HCT116 (cell line): ENCODE measurements at regions not wholly inside any gene's neighbourhood (a gene's known extent, or its start where the extent isn't known, plus 50 kb on each side); places are given as distances from the start of the nearest gene placed in this dataset.

Source experiments
- ATAC-seq: fragments of 200-7000 bp; cut with Tn5 transposase; 2 replicates; pipeline ENCODE4 v1.9.1; 2020; ENCODE audit warnings: mild to moderate bottlenecking, moderate library complexity
- BruUV-seq: library from RNA; stranded (reverse); fragments of 400-500 nt; replicated peaks from 2 replicates; lab custom pipeline; 2021; lab: Mats Ljungman, UMichigan
- CTCF ChIA-PET: fragments of 300-600 bp; sonication (Branson Sonifier 250); formaldehyde crosslinking; loops from one replicate; lab custom pipeline; 2021; ENCODE audit warnings: antibody characterized with exemption; lab: Charles Lee
- POLR2A ChIA-PET: fragments of 300-600, 350-600 bp; sonication (Branson Sonifier 250); formaldehyde crosslinking; loops from one replicate; lab custom pipeline; 2021; ENCODE audit warnings: antibody characterized with exemption; lab: Charles Lee
- RAD21 ChIA-PET, 2 experiments: fragments of 300-600 bp; sonication (Branson Sonifier 250); formaldehyde crosslinking; loops; one replicate each; lab custom pipeline; 2023; ENCODE audit warnings: low total read pairs in 2 of 2; ENCODE audit not compliant: uncharacterized antibody in 2 of 2, unreplicated experiment in 2 of 2, low non-redundant PET in 1 of 2; lab: Charles Lee
- DNase-seq: peaks from one replicate; pipeline ENCODE4 v3.0.0-alpha.2; 2010; ENCODE audit warnings: low read depth, low spot score
- H2AFZ ChIP-seq: fragments of 200-600 bp; shearing (Covaris generic), sonication (generic); 2 replicates; pipeline ENCODE4 v1.6.1; 2017; ENCODE audit warnings: low read depth, mixed run types, mixed read lengths, antibody characterized with exemption, low read length; ENCODE audit not compliant: poor library complexity, severe bottlenecking
- H3K27ac ChIP-seq: 2 replicates; pipeline ENCODE4 v1.5.1; 2012; ENCODE audit warnings: low read depth, low read length
- H3K27me3 ChIP-seq: fragments of 200-600 bp; sonication (generic); 2 replicates; pipeline ENCODE4 v1.6.1; 2016; ENCODE audit warnings: mixed run types, low read length, mixed read lengths; ENCODE audit not compliant: insufficient read depth
- H3K36me3 ChIP-seq, 2 experiments: fragments of 200-500 bp in 1 of 2; fragments of 200-600 bp in 1 of 2; sonication (Bioruptor generic) in 1 of 2; sonication (generic) in 1 of 2; 2 replicates each; pipeline versions ENCODE4 v1.5.1 to v1.6.1; 2014 to 2016; ENCODE audit warnings: low read length in 2 of 2, inconsistent platforms in 1 of 2, mixed read lengths in 1 of 2, mixed run types in 1 of 2; ENCODE audit not compliant: insufficient read depth in 2 of 2, control insufficient read depth in 1 of 2
- H3K4me1 ChIP-seq, 2 experiments: fragments of 200-600 bp in 1 of 2; sonication (generic) in 1 of 2; 2 replicates each; pipeline versions ENCODE4 v1.5.1 to v1.6.1; 2012 to 2017; ENCODE audit warnings: low read length in 2 of 2, inconsistent platforms in 1 of 2, mild to moderate bottlenecking in 1 of 2, mixed read lengths in 1 of 2, mixed run types in 1 of 2, moderate library complexity in 1 of 2; ENCODE audit not compliant: insufficient read depth in 2 of 2, control insufficient read depth in 1 of 2
- H3K4me2 ChIP-seq: fragments of 200-600 bp; sonication (generic); 2 replicates; pipeline ENCODE4 v1.6.1; 2017; ENCODE audit warnings: mixed run types, low read length, mixed read lengths
- H3K4me3 ChIP-seq, 2 experiments: fragments of 200-600 bp in 1 of 2; sonication (generic) in 1 of 2; replicated peaks in 1 of 2; 2 replicates each; pipeline ENCODE4 v1.5.1; 2011 to 2016; ENCODE audit warnings: low read length in 2 of 2, control low read depth in 1 of 2, low read depth in 1 of 2, mild to moderate bottlenecking in 1 of 2, mixed read lengths in 1 of 2, mixed run types in 1 of 2
- H3K79me2 ChIP-seq: fragments of 200-600 bp; sonication (generic); 2 replicates; pipeline ENCODE4 v1.6.1; 2017; ENCODE audit warnings: mild to moderate bottlenecking, mixed run types, low read length, moderate library complexity, mixed read lengths; ENCODE audit not compliant: insufficient read depth
- H3K9ac ChIP-seq: fragments of 200-600 bp; sonication (generic); 2 replicates; pipeline ENCODE4 v1.6.1; 2016; ENCODE audit warnings: low read length, mixed read lengths
- H3K9me2 ChIP-seq: fragments of 200-600 bp; sonication (generic), shearing (Covaris generic); 2 replicates; pipeline ENCODE4 v1.6.1; 2017; ENCODE audit warnings: mixed run types, mild to moderate bottlenecking, moderate library complexity; ENCODE audit not compliant: insufficient read depth
- H3K9me3 ChIP-seq, 2 experiments: fragments of 200-500 bp in 1 of 2; fragments of 200-600 bp in 1 of 2; sonication (Bioruptor generic) in 1 of 2; sonication (generic) in 1 of 2; 2 replicates each; pipeline ENCODE4 v1.6.1; 2014 to 2017; ENCODE audit warnings: low read length in 2 of 2, mixed read lengths in 2 of 2, inconsistent platforms in 1 of 2, low read depth in 1 of 2, mild to moderate bottlenecking in 1 of 2, mixed run types in 1 of 2, moderate library complexity in 1 of 2; ENCODE audit not compliant: control insufficient read depth in 1 of 2, insufficient read depth in 1 of 2
- H4K20me1 ChIP-seq: fragments of 200-600 bp; sonication (generic), shearing (Covaris generic); 2 replicates; pipeline ENCODE4 v1.6.1; 2017; ENCODE audit warnings: mixed run types, mild to moderate bottlenecking, moderate library complexity; ENCODE audit not compliant: insufficient read depth
- CEBPB ChIP-seq: IDR thresholded peaks from 2 replicates; pipeline ENCODE4 v1.6.1; 2012; ENCODE audit warnings: low read depth
- CTCF ChIP-seq, 3 experiments: fragments of 200-600 bp in 1 of 3; sonication (generic) in 1 of 3; IDR thresholded peaks in 2 of 3; conservative IDR thresholded peaks in 1 of 3; 2 replicates each; pipeline ENCODE4 v1.5.1; 2012 to 2017; ENCODE audit warnings: low read depth in 2 of 3, low read length in 2 of 3, antibody characterized with exemption in 1 of 3, borderline replicate concordance in 1 of 3, control low read depth in 1 of 3, mild to moderate bottlenecking in 1 of 3, mixed read lengths in 1 of 3, mixed run types in 1 of 3, moderate library complexity in 1 of 3; ENCODE audit not compliant: insufficient read depth in 1 of 3
- EGR1 ChIP-seq: IDR thresholded peaks from 2 replicates; pipeline ENCODE4 v1.6.1; 2012; ENCODE audit warnings: low read depth
- ELF1 ChIP-seq: IDR thresholded peaks from 2 replicates; pipeline ENCODE4 v1.6.1; 2012; ENCODE audit warnings: low read depth, borderline replicate concordance
- EZH2phosphoT487 ChIP-seq: fragments of 200-600 bp; IDR thresholded peaks from 2 replicates; pipeline ENCODE4 v1.6.1; 2018; ENCODE audit warnings: antibody characterized with exemption, borderline replicate concordance
- FOSL1 ChIP-seq: IDR thresholded peaks from 2 replicates; pipeline ENCODE4 v1.6.1; 2012; ENCODE audit warnings: low read depth
- JUND ChIP-seq: IDR thresholded peaks from 2 replicates; pipeline ENCODE4 v1.6.1; 2012
- POLR2AphosphoS5 ChIP-seq: IDR thresholded peaks from 2 replicates; pipeline ENCODE4 v1.6.1; 2011; ENCODE audit warnings: mild to moderate bottlenecking, low read depth, low read length, moderate library complexity
- REST ChIP-seq: IDR thresholded peaks from 2 replicates; pipeline ENCODE4 v1.6.1; 2012; ENCODE audit warnings: low read depth
- SIN3A ChIP-seq: IDR thresholded peaks from 2 replicates; pipeline ENCODE4 v1.6.1; 2012; ENCODE audit warnings: low read depth
- SP1 ChIP-seq: IDR thresholded peaks from 2 replicates; pipeline ENCODE4 v1.6.1; 2012; ENCODE audit warnings: low read depth
- SRF ChIP-seq: IDR thresholded peaks from 2 replicates; pipeline ENCODE4 v1.6.1; 2012; ENCODE audit warnings: low read depth
- TCF7L2 ChIP-seq: IDR thresholded peaks from 2 replicates; pipeline ENCODE4 v1.7.0; 2011; ENCODE audit warnings: borderline replicate concordance, inconsistent platforms; ENCODE audit not compliant: insufficient read depth, insufficient read length; ENCODE audit errors: extremely low read depth
- ZFX ChIP-seq: fragments of 450-650 bp; IDR thresholded peaks from 2 replicates; pipeline ENCODE4 v1.6.1; 2017
- ZNF274 ChIP-seq: fragments of 200-500 bp; sonication (Bioruptor generic); IDR thresholded peaks from 2 replicates; pipeline ENCODE4 v1.6.1; 2014; ENCODE audit warnings: mild to moderate bottlenecking, low read depth, low read length, inconsistent platforms
- intact Hi-C: fragments of 100-400 bp; cut with micrococcal nuclease; formaldehyde crosslinking; loops from 2 replicates; pipeline ENCODE4 v1.10.0; 2022
- TF ChIP-seq, protein P1 (sequence below): IDR thresholded peaks from 2 replicates; pipeline ENCODE4 v1.6.1; 2012
- TF ChIP-seq, protein P2 (sequence below): IDR thresholded peaks from 2 replicates; pipeline ENCODE4 v1.6.1; 2012

DNA sequence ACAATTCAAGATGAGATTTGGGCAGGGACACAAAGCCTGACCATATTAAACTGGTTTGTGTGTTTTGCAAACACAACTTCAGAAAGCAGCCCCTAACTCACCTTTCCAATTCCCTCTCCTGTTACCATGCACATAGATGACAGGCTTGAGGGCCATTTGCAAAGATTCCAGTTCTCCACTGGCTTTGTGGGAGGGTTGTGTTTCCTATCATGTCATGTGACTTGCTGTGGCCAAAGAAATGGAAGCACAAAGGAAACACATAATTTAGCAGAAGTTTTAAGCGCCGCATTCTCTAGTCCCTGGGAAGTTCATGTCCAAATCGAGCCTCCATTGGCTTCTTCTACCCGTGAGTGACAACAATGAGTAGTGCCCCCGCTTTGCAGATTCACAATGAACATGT lies 57.9 kb upstream of the CDH6 start:
- Histone ChIP-seq H3K4me3 (no peak overlapping the region), H3K79me2 (no peaks in the 10 kb centered on the region), H3K36me3 (no peaks in the 10 kb centered on the region), H4K20me1 (no peaks in the 10 kb centered on the region), H2AFZ (no peak overlapping the region), H3K27ac (no peak overlapping the region), H3K9me2 (no peaks in the 10 kb centered on the region), H3K9me3 (peaks cover 0 to 23% of the 10 kb centered on the region in 2 experiments; a peak in 2 of 4 replicates), H3K4me1 (no peaks in the 10 kb centered on the region), H3K27me3 (no peaks in the 10 kb centered on the region), H3K4me2 (no peak overlapping the region), H3K9ac (no peak overlapping the region)
- no peak for ATAC-seq
- RAD21 ChIA-PET = no interaction called here
- POLR2A ChIA-PET = no interaction called here
- BruUV-seq = no TSS peak
- CTCF ChIA-PET = no interaction called here
- TF ChIP-seq ELF1 (no peak), EZH2phosphoT487 (no peak), FOSL1 (no peak), EGR1 (no peak), JUND (no peak), CTCF (IDR thresholded peaks at IDR 0.05 in 2 of 3, conservative IDR thresholded peaks at IDR 0.05 in 1 of 3; ENCODE audit: borderline replicate concordance in 1 of 3, insufficient read depth in 1 of 3, low read depth in 2 of 3, low read length in 2 of 3) (no peak), ZFX (no peak), CEBPB (no peak), ZNF274 (no peak), SRF (no peak), SP1 (no peak), TCF7L2 (no peak), REST (no peak), SIN3A (no peak), POLR2AphosphoS5 (no peak)
- TF ChIP-seq, protein P1, sequence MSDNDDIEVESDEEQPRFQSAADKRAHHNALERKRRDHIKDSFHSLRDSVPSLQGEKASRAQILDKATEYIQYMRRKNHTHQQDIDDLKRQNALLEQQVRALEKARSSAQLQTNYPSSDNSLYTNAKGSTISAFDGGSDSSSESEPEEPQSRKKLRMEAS = no peak
- TF ChIP-seq, protein P2, sequence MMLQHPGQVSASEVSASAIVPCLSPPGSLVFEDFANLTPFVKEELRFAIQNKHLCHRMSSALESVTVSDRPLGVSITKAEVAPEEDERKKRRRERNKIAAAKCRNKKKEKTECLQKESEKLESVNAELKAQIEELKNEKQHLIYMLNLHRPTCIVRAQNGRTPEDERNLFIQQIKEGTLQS = no peak
- intact Hi-C loops = no loop called here
- DNase-seq = no peak
